ENCODE measurements at regions not wholly inside any gene's neighbourhood (a gene's known extent, or its start where the extent isn't known, plus 50 kb on each side); places are given as distances from the start of the nearest gene placed in this dataset.

DNA sequence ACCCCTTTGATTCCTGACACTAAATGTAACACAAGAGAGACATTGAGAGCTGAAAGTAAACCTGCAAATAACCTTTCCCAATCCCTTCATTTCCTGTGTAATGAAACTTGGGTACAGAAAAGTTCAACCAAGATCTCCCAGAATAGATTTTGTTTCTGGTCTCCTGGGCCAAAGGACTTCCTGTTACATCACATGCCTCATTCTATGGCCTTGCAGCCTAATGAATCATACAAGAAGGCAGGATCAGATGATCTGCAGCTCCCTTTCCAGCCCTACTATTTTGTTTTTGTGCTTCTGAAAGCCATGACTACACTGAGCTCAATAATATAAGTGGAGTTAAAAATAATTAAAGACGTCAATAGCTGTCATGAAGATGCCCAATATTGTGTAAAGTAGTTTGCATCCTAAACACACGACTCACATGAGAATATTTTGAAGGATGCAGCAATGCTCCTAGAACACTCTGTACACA, 73.4 kb upstream of the NOX3 start:
- no peak for DNase-seq
- no peaks in the 10 kb centered on the region for H3K9me3 ChIP-seq
- no peak overlapping the region for H3K4me3 ChIP-seq
- no peaks in the 10 kb centered on the region for H3K4me1 ChIP-seq (ENCODE audit: insufficient read depth)
- no peak overlapping the region for H3K27ac ChIP-seq
- no peaks in the 10 kb centered on the region for H3K36me3 ChIP-seq
- intact Hi-C loops (cut with DNase I): loop anchor here in 1 of 4 donors (10.0 kb wide), 1 partner anchor 1556 kb away; no protein-coding TSS in a partner anchor
- H3K27me3 ChIP-seq: no peaks in the 10 kb centered on the region
- WGBS, 3 donors: 52 to 54% (median 53%) methylated on average over 2 of the region's 2 CpGs
- TF ChIP-seq POLR2A (IDR thresholded peaks at IDR 0.05) (no peak), EP300 (IDR thresholded peaks at IDR 0.05) (no peak)
- TF ChIP-seq, protein P1, sequence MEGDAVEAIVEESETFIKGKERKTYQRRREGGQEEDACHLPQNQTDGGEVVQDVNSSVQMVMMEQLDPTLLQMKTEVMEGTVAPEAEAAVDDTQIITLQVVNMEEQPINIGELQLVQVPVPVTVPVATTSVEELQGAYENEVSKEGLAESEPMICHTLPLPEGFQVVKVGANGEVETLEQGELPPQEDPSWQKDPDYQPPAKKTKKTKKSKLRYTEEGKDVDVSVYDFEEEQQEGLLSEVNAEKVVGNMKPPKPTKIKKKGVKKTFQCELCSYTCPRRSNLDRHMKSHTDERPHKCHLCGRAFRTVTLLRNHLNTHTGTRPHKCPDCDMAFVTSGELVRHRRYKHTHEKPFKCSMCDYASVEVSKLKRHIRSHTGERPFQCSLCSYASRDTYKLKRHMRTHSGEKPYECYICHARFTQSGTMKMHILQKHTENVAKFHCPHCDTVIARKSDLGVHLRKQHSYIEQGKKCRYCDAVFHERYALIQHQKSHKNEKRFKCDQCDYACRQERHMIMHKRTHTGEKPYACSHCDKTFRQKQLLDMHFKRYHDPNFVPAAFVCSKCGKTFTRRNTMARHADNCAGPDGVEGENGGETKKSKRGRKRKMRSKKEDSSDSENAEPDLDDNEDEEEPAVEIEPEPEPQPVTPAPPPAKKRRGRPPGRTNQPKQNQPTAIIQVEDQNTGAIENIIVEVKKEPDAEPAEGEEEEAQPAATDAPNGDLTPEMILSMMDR (IDR thresholded peaks at IDR 0.05): no peak

DNA sequence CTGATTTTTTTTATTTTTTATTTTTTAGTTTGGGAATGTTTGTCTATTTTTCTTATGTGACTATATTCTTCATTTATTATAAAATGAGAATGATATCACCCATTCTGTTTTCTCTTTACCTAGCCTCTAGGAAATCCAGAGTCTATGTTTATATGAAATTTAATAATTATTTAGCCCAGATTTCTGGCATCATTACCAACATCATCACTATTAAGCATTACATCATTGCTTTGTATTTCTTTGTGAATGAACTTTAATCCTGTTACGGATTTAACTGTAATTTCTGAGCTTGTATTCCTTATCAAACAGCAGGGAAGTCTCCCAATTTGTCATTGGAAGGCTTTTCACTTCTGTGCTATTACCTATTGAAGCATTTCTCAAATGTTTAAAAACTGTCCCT, 72.7 kb upstream of the NOX3 start:
- no peak for DNase-seq
- no peaks in the 10 kb centered on the region for H3K9me3 ChIP-seq
- TF ChIP-seq POLR2A (IDR thresholded peaks at IDR 0.05) (no peak), EP300 (IDR thresholded peaks at IDR 0.05) (no peak)
- TF ChIP-seq, protein P1 (IDR thresholded peaks at IDR 0.05): no peak
- WGBS, 3 donors: 97 to 98% (median 98%) methylated on average over 1 of the region's 1 CpG
- H3K27ac ChIP-seq: no peak overlapping the region
- no peak overlapping the region for H3K4me3 ChIP-seq
- intact Hi-C loops (cut with DNase I): loop anchor here in 1 of 4 donors (10.0 kb wide), 1 partner anchor 1556 kb away; no protein-coding TSS in a partner anchor
- H3K27me3 ChIP-seq: no peaks in the 10 kb centered on the region
- no peaks in the 10 kb centered on the region for H3K36me3 ChIP-seq
- H3K4me1 ChIP-seq (ENCODE audit: insufficient read depth): no peaks in the 10 kb centered on the region

DNA sequence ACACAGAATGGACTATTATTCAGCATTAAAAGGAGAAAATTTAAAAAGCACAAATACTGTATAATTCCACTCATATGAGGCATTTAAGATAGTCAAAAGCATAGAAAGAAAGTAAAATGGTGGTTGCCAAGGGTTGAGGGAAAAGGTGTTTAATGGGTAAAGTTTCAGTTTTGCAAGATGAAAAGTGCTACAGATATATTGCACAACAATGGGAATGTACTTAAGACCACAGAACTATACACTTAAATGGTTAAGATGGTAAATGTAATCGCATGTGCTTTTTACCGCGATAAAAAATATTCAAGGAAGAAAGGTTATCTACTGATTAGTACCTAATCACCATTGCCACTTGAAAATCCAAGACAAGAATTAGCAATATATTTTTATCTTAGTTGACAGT, 71.8 kb upstream of the NOX3 start:
- Histone ChIP-seq H3K4me1 (ENCODE audit: insufficient read depth) (no peaks in the 10 kb centered on the region), H3K9me3 (no peaks in the 10 kb centered on the region), H3K4me3 (no peak overlapping the region), H3K27ac (no peak overlapping the region), H3K27me3 (no peaks in the 10 kb centered on the region), H3K36me3 (no peaks in the 10 kb centered on the region)
- TF ChIP-seq POLR2A (IDR thresholded peaks at IDR 0.05): no peak
- TF ChIP-seq, protein P1 (IDR thresholded peaks at IDR 0.05): no peak
- TF ChIP-seq EP300 (IDR thresholded peaks at IDR 0.05): no peak
- WGBS, 3 donors: 86 to 93% (median 91%) methylated on average over 3 of the region's 3 CpGs
- intact Hi-C loops (cut with DNase I): loop anchor here in 1 of 4 donors (10.0 kb wide), 1 partner anchor 1557 kb away; no protein-coding TSS in a partner anchor
- DNase-seq: no peak

DNA sequence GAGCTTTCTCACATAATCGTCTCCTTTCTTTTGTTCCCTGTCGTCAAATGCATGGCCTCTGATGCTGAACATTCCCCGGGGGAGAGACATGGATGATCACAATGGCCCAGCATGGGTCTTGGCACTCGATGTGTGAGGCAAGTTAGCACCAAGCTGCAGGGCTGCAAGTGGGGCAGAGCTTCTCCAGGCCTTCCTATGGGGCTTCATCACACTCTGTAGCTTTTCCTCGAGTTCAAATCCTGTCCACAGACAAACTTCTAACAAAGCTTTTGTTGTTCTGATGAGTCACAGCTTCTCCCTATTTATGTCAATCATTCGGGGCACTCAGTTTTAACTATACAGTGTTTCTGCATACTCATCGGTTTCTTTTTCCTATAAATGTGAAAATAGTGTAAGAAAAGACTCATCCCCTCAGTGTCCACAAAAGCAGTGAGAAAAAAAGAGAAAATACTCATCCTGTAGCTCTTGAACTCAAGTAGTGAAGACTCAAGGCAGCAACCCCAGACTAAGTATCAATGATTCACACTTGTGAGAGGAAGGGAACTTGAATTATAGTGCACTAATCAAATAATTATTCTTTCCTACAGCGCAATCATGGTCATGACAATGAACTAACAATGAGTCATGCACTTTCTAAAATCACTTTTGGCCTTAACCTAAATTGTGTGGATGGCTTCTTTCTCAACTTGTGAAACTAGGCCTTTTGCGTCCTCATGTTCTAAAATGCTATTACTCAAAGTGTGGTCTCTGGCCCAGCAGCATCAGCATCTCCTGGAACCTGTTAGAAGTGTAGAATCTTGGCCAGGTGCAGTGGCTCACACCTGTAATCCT, 68.4 kb upstream of the NOX3 start:
- Histone ChIP-seq H3K36me3 (no peaks in the 10 kb centered on the region), H3K27ac (no peak overlapping the region), H3K4me3 (no peak overlapping the region), H3K4me1 (ENCODE audit: insufficient read depth) (no peaks in the 10 kb centered on the region), H3K9me3 (no peaks in the 10 kb centered on the region), H3K27me3 (no peaks in the 10 kb centered on the region)
- WGBS, 3 donors: 64 to 68% (median 65%) methylated on average over 9 of the region's 9 CpGs
- no peak for TF ChIP-seq POLR2A (IDR thresholded peaks at IDR 0.05)
- TF ChIP-seq, protein P1 (IDR thresholded peaks at IDR 0.05): no peak
- no peak for TF ChIP-seq EP300 (IDR thresholded peaks at IDR 0.05)
- intact Hi-C loops (cut with DNase I): loop anchor here in 1 of 4 donors (10.0 kb wide), 1 partner anchor 1561 kb away; no protein-coding TSS in a partner anchor
- DNase-seq: no peak
